ENCODE measurements at regions not wholly inside any gene's neighbourhood (a gene's known extent, or its start where the extent isn't known, plus 50 kb on each side); places are given as distances from the start of the nearest gene placed in this dataset.

DNA sequence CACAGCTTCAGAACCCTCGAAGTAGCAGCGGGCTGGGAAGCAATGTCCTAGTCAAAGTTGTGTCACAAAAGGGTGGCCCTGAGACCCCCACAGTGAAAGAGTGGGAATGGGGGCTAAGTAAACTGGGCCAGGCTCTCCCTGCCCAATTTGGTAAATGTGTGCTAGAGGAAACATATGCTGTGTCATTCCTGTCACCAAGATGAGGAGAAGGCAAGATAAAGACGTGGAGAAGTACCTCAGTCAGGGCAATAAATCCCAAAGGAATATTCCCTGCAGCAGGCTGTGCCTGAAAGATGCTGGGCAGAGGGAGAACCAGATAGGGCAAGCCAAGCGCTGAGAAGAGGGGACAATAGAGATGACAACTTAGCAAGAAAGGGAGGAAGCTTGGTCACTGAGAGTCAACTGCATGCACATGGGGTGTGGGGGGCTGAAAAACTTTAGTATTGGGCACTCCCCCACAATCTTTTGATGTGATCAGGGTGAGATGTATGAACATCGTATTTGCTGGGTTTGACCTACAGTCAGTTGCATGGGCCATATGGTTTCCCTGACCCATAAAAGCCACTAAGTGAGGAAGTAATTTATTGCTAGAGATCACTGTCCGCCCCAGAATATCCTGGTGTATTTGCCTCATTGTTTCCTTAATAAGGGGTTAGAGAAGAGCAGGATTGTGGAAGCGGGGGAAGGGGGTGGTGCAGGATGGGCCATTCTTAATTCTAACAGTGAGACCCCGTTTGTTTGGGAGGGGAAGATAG, 49.9 kb upstream of the CXCR4 start:
- no peak for DNase-seq

Measured in inflammatory macrophage treated with lipopolysaccharide for 1 hour (primary cell).